Activated gamma-delta T cell treated with Interleukin-2 at 50 U/mL for 16 hours (primary cell): ENCODE measurements at regions not wholly inside any gene's neighbourhood (a gene's known extent, or its start where the extent isn't known, plus 50 kb on each side); places are given as distances from the start of the nearest gene placed in this dataset.

Source experiments
- DNase-seq: peaks from one replicate; pipeline ENCODE4 v3.0.0-alpha.2; 2020

DNA sequence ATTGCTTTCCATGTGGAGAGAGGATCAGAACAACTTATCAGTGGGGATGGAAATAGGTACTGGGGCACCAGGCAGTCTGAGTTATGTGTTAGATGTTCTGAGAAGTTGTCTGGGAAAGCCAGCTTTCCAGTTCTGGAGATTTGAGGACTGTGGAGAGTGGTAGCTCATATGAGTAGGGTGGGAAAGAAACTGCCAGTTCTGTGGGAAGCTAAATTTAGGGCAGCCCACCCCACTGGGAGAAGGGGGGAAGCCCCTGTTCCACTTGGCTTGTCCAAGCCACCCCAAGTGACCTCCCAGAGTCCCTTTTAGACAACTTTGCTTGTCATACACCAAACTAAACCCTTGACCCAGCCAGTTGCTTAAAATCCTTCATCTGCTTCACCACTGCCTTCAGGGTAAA lies 189.5 kb downstream of the REEP3 start:
- no peak for DNase-seq

DNA sequence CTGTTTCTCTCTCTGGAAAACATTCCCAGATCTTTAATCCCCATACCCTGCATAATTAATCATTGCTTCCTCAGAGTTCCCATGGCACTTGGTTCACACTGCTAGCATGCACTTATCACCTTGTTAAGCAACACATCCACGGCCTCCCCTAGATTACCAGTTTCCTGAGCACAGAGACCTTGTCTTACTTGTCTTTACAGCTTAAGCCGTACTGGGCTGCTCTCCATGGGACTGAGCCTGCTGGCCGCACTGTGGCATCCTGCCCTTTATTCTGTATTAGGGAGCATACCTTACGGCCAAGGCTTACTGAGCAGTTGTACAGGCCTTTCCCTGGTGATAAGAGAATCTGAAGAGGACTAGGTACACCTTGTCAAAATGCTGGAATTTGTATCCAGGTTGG lies 190.2 kb downstream of the REEP3 start:
- no peak for DNase-seq

DNA sequence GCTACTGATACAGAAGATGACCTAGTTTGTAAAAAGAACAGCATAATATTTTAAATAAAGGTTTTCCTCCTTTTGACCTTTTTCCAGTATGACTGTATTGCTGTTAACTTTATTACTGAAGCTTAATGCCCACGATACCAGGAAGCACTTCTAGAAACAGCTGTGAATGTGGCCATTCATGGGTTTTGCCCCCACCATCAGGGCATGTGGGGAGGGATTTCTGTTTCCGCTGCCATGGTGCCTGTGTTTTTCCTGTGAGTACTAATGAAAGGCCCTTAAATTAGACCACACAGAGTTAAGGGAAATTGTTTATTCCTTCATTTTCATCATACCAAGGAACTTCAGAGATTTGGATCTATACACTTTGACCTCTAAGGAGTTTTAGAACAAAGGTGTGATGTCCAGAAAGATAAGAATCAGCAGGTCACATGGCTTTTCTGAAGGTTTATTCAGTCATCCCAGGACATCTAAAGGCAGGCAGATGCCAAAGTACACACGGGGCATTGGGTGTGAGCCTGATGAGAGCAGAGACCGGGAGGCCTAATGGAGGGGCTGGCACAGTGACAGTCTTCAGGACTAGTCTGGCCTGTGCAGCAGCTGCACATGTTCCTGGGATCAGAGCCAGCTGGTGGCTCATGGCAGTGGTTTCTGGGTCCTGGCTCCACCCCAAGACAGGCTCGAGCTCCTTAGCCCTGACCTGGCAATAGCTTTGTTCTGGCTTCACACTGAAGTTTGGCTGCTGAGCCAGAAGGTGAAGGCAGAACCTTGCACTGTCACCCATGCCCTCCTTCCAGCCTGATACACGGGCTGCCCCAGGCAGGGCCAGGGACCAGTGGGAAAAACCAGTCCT lies 190.9 kb downstream of the REEP3 start:
- DNase-seq = no peak

DNA sequence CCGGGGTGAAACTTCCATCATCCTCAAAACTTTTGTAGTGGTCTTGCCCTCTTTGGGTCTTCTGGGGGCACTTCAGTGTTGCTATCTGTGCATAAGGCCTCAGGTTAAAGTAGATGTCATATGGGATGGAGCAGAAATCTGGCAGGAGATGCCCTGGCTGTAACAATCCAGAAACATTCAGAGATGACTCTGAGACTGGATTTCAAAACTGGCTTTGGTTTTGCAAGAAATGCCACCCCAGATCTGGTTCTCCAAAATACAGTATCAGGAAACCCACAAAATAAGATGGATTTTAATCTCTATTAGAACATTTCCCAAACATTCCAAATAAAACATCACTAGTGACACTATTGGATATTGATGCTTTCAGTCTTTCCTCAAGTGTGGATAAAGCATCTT lies 191.5 kb downstream of the REEP3 start:
- no peak for DNase-seq

DNA sequence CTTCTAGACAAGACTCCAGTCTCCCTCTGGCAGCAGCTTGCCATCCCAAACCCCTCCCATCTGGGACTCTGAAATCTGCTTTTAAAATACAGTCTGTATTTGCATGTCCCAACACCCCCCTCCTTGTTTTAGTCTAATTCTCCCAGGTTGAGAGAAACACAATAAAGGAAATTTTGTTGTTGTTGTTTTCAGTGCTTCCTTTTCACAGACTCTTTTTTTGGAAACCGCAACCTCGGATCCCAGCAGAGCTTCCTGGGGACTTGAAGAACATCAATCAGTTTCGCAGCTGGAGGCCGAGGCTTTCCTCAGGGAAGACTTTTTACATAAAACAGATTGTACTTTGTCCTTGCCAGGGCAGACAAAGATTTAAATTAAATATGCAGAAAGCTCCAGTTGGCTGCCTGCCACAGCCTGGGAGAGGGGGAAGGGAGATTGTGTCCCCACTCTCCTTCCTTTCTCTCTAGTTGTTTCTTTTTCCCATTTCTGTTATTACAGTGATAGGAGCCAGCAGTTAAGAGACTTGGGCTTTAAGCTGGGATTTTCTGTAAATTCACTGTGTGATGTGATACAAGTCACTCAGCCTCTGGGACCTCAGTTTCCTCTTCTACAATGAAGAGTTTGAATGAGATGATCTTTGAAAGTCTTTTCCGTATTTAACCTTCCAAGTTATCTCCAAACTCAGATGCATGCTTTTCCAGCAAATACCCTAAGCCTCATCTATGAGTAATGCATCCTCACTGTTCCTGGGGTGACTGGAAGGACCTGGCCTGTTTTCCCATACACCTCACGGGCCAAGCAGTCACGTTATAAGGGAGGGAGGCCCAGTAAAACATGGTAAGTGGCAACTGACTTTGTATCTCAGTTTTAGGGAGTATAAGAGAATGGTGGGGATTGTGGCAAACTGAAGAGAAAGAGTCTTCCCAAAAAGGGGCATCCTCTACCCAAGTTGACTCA lies 192.3 kb downstream of the REEP3 start:
- DNase-seq = no peak

DNA sequence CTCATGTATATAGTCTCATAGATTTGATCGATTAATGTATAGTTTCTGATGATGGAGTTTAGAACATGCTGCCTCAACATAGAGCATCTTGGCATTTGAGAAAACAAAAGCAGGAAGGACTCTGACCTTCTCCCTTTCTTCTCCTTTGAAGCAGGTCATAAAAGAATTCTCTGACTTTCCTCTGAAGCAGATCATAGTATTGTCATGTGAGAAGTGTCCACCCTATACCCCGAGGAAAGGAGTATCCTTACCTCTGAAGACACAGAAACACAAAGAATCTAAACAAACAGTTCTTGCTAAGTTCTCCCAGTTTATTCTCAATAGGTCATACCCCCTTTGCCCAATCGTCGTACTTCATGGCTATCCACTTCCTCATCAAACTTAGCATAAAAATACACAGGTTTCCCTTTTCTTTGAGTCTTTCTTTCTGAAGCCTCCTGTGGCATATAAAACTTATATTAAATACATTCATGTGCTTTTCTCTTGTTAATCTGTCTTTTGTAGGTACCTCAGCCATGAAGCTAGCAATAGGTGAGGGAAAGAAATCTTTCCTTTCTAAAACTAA lies 194.9 kb downstream of the REEP3 start:
- no peak for DNase-seq

DNA sequence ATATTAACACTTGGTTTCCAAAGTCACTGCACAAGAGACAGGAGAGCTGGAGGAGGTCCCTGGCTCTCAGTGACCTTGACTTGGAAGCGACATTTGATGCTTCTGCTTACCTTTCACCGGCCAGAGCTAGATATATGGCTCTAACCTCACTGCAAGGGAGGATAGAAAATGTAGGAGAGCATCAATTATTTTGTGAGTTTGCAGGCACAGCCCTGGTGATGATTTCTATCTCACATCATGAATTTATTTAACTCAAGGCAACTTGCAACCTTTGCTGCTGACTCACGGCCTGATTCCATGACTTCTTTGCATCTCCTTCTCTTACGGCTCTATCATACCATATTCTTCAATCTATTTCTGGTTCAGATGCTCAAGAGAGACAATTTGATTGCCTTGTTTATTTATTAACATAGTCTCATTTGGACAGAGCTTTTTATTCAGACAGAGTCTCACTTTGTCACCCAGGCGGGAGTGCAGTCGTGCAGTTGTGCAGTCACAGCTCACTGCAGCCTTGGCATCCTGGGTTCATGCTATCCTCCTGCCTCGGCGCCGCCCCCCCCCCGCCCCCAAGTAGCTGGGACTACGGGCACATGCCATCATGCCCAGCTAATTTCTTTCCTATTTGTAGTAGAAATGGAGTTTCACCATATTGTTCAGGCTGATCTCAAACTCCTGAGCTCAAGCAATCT lies 196.0 kb downstream of the REEP3 start:
- DNase-seq = no peak

DNA sequence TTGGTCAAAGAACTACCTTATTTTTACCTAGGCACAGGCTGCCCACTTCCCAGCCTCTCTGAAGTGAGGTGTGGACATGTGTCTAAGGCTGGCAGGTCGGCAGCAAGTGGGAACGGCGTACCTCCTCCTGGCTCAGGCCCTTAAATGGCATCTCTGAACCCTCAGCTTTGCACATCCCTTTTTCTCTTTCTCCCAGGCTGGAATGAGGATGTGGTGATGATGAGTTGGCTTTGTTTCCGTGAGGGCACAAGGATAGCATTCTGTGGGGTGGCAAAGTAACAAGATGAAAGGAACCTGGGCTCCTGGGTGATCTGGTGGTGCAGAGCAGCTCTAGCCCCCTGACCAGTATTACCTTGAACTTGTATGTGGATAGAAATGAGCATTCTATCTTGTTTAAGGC lies 196.8 kb downstream of the REEP3 start:
- no peak for DNase-seq

DNA sequence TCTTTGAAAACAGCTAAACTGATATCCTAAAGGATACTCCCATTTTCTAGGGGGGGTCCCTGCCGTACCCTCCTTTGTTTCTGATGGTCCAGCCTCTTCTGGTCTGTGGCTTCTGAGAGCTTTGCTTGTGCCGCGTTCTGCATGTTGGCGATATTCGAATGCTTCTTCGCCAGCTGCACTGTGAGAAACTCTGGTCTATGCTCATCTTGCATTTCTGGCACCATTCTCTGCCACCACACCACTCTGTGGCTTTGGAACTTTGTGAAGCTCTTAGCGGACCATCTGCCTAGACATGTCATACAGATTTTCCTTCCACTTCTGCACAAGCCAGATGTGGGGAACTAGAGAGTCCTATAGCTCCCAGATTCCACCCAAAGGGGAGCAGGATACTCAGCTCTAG lies 197.2 kb downstream of the REEP3 start:
- DNase-seq = no peak

DNA sequence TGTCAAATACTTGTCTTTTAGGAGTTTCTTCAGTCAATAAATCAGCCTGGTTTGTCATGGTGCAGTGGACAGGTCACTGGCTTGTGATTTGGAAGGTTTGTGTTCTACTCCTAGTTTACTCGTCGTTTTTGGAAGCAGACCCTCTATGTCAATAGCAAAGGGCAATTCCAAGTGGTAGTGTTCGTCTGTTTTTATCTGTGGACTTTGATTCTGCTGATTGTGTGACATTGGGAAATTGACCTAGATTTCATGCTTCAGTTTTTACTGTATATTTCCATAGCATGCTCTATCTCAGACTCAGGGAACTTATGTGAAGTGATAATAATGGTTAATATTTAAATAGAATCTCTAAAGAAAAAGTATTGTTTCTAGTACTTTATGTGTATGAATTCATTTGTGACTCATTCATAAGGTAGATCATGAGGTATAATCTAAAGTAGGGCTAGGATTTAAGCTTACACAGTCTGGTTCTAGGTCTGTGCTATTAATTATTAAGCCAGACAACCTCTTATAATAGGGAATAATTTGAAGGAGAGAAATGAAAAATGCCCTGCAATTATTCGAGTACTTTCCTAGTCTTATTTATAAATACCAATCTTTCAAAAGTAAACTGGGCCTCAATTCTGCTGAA lies 198.1 kb downstream of the REEP3 start:
- DNase-seq = no peak

DNA sequence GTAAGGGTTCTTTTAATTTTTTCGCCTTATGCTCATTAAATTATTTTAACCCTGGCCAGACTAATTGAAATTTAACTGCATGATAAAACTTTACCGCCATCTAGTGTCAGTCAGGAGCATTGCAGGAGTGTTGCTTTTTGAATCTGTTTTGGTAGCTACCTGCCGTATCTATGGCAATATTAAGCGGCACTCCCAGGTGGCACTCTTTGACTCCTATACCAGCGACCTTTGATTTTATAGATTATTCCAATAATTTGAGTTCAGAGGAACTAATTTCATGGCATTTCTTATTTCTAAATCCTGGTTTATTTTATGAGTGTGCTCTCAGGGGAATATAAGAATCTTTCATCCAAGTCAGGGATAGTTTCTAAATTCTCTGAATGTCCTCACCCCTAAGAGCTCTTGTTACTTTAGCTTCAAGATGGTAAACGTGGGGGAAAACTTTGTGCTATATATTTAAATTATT lies 198.9 kb downstream of the REEP3 start:
- peak; percentile 35 for DNase-seq

DNA sequence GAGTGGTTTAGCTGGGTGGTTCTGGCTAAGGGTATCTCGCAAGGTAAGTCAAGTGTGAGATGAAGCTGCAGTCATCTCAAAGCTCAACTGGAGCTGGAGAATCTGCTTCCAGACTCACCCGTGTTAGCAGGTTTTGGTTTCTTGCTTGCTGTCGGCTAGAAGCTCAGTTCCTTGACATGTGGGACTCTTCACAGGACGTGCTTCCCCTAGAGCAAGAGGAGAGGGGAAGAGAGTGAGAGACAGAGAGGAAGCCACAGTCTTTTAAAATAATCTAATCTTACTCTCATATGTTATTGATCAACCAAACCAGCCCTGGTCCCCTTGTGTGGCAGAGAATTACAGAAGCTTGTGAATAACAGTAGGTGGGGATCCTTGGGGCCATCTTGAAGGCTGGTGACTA lies 199.5 kb downstream of the REEP3 start:
- DNase-seq = no peak

DNA sequence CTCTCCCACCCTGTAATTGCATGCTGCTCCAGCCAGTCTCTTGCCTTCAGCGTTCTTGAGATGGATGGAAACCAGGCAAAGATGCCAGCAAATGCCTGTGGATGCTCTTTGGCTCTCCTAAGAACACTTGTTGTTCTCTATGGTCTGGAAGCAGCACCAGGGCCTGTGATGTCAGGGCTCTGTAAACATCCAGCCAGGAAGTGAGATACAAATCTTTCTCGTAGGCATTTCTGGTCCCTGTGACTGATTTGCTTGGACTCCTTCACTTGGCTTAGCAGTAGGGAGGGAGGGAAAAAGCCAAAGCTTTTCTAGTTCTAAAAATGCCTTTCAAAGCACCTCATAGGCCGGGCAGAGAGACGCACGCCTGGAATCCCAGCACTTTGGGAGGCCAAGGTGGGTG lies 201.3 kb downstream of the REEP3 start:
- DNase-seq = no peak

DNA sequence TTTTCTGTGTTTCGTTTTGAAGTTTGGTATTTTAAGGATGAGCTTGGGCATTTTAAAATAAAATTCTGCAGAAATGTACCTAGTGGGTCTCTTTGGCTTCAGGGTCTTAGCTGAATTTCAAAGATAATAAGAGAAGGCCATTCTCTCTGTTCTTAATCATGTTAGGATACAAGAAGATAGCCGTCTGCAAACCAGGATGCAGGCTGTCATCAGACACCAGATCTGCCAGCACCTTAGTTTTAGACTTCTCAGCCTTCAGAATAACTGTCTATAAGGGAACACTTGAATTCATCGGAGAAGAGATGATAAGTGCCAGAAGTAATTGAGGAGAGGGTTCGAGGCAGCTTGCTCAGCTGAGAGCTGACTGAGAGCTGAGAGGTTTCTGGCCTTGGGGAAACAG lies 202.1 kb downstream of the REEP3 start:
- no peak for DNase-seq

DNA sequence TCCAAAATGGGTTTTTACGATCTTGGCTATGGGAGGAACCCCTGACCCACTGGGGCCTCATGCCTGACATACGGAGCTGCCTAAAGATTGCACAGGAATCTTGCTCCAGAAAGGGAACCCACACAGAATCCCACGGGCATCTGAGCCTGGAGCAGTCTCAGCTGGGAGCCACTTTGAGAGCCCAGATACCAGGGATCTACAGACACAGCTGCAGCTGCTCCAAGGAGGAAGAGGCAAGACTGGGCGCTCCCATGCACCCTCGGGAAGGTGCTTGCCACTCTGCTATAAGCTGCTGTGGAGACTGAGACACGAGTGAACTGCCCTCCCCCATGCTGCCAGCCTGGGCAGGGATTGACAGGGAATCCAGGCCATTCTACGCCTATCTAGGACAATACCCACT lies 202.5 kb downstream of the REEP3 start:
- DNase-seq = no peak

DNA sequence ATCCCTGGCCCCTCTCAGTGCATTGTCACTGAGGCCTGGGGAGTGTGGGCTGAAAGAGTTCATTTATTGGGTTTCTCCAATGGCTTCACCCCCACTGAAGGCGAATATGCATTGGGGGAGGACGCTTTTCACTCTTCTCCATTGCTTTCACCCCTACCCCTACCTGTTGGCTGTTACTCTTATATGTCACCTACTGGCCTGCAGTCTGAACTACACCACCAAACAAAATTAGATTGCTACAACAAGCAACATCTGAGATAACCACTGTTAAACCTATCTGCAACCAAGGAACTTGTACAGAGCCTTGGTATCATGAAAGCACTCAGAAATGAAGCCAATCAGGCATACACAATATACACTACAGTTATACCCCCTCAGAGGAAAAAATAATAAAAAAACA lies 203.7 kb downstream of the REEP3 start:
- no peak for DNase-seq

DNA sequence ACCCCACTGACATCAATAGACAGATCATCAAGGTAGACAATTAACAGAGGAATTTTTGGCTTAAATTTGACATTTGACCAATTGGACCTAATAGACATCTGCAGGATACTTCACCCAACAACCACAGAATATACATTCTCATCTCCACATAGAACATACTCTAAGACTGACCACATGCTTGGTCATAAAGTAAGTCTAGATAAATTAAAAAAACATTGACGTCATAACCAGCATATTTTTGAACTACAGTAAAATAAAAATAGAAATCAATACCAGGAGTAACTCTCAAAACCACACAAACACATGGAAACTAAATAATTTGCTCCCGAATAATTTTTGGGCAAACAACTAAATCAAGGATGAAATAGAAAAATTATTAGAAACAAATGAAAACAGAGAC lies 205.7 kb downstream of the REEP3 start:
- no peak for DNase-seq

DNA sequence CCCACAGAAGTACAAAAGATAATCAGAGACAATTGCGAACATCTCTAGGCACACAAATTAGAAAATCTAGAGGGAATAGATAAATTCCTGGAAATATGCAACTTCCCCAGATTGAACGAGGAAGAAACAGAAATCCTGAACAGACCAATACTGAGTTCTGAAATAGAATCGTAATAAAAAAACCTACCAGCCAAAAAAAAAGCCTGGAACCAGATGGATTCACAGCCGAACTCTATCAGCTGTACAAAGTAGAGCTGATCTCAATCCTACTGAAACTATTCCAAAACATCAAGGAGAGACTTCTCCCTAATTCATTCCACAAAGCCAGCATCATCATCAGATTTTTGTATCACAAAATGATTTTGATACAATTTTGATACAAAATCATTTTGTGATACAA lies 206.4 kb downstream of the REEP3 start:
- no peak for DNase-seq

DNA sequence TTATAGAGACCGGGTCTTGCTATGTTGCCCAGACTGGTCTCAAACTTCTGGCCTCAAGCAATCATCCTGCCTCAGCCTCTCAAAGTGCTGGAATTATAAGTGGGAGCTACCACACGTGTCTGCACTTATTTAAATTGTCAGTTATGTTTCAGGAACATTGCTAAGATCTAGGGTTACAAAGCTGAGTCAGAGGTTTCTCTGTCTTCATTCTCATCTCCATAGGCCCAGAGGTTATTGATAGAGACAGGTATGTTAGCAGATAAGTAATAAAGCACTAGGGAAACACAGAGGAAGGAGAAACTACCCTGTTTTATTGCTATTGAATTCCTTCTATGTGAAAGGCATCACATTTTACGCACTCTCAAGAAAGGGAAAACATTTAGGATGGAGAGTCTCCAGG lies 214.1 kb downstream of the REEP3 start:
- DNase-seq = no peak

DNA sequence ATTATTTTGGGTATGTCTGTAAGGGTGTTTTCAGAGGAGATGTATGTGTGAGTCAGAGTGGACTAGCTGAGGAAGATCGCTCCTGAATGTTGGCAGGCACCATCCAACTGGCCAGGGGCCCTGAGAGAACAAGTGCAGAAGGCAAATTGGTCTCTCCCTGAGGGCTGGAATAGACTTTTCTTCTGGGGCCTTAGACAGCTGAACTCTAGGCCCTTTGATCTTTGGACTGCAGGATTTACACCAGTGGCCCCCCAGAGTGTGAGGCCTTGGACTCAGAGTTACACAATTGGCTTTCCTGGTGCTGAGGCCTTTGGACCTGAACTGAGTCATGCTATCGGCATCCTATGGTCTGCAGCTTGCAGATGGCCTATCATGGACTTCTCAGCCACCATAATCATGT lies 217.2 kb downstream of the REEP3 start:
- no peak for DNase-seq

DNA sequence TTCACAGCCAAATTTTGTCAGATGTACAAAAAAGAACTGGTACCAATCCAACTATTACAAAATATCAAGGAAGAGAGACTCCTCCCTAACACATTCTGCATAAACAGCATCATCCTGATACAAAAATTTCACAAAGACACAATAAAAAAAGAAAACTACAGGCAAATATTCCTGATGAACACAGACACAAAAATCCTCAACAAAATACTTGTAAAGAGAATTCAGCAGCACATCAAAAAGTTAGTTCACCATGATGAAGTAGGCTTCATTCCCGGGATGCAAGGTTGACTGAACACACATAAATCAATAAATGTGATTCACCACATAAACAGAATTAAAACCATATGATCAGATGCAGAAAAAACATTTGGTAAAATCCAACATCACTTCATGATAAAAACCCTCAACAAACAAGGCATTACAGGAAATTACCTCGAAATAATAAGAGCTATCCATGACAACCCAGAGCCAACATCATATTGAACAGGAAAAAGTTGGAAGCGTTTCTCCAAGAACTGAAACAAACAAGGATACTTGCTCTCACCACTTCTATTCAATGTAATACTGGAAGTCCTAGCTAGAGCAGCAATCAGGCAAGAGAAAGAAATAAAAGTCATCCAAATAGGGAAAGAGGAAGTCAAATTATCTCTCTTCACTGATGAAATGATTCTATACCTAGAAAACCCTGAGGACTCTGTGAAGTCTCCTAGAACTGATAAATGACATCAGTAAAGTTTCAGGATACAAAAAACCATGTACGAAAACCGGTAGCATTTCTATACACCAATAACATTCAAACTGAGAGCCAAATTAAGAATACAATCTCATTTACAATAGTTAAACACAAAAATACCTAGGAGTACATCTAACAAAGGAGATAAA lies 223.1 kb downstream of the REEP3 start:
- DNase-seq = no peak

DNA sequence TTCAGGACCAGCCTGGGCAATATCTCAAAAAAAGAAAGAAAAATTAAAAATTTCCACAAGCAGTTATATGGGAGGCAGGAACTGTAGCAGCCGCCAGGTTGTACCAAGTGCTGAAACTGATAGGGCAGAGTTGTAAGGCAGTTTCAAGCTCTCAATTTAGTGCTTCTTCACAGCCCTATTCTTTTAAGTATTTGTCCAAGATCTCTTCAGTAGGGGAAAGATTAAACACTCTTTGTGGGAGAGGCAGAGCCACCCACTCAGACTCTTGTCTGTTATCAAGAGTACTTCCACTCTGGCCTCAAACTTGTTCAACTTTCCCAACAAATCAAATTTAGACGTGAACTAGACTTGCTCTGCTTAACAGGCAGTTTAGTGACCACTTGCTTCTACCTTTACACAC lies 228.7 kb downstream of the REEP3 start:
- DNase-seq = no peak
